ENCODE measurements at regions not wholly inside any gene's neighbourhood (a gene's known extent, or its start where the extent isn't known, plus 50 kb on each side); places are given as distances from the start of the nearest gene placed in this dataset.

GRCh38 chr11:32186118-32186517, 95.2 kb downstream of the RCN1 start:
- H3K4me3 ChIP-seq: no peak overlapping the region
- H3K4me1 ChIP-seq: peaks cover 0 to 5% of the 10 kb centered on the region in 2 donors
- no peaks in the 10 kb centered on the region for H3K9me3 ChIP-seq
- H3K27ac ChIP-seq: no peak overlapping the region
- TF ChIP-seq CTCF (IDR thresholded peaks at IDR 0.05): no peak
- H3K27me3 ChIP-seq: no peaks in the 10 kb centered on the region
- DNase-seq (ENCODE audit: low spot score): no peak
- H3K36me3 ChIP-seq: no peaks in the 10 kb centered on the region

GRCh38 chr11:32187111-32187510, 96.2 kb downstream of the RCN1 start:
- Histone ChIP-seq H3K4me1 (peaks cover 0 to 5% of the 10 kb centered on the region in 2 donors), H3K4me3 (no peak overlapping the region), H3K36me3 (no peaks in the 10 kb centered on the region), H3K9me3 (no peaks in the 10 kb centered on the region), H3K27me3 (no peaks in the 10 kb centered on the region), H3K27ac (no peak overlapping the region)
- DNase-seq (ENCODE audit: low spot score): no peak
- TF ChIP-seq CTCF (IDR thresholded peaks at IDR 0.05): no peak

GRCh38 chr11:32188785-32189184, 97.9 kb downstream of the RCN1 start:
- TF ChIP-seq CTCF (IDR thresholded peaks at IDR 0.05): no peak
- no peaks in the 10 kb centered on the region for H3K27me3 ChIP-seq

GRCh38 chr11:32196137-32196536, 105.3 kb downstream of the RCN1 start:
- TF ChIP-seq CTCF (IDR thresholded peaks at IDR 0.05): no peak
- Histone ChIP-seq H3K4me3 (no peak overlapping the region), H3K9me3 (no peaks in the 10 kb centered on the region), H3K4me1 (no peaks in the 10 kb centered on the region), H3K27ac (no peak overlapping the region), H3K36me3 (no peaks in the 10 kb centered on the region), H3K27me3 (no peaks in the 10 kb centered on the region)
- DNase-seq (ENCODE audit: low spot score): no peak

More at GRCh38 chr11:32188785-32189184, 97.9 kb downstream of the RCN1 start:
- H3K27ac ChIP-seq: no peak overlapping the region
- no peak overlapping the region for H3K4me3 ChIP-seq
- H3K36me3 ChIP-seq: no peaks in the 10 kb centered on the region
- peaks cover 0 to 5% of the 10 kb centered on the region in 2 donors for H3K4me1 ChIP-seq
- no peaks in the 10 kb centered on the region for H3K9me3 ChIP-seq
- DNase-seq (ENCODE audit: low spot score): no peak

GRCh38 chr11:32198053-32198452, 107.2 kb downstream of the RCN1 start:
- H3K9me3 ChIP-seq: no peaks in the 10 kb centered on the region
- TF ChIP-seq CTCF (IDR thresholded peaks at IDR 0.05): no peak
- H3K4me3 ChIP-seq: no peak overlapping the region
- H3K27me3 ChIP-seq: no peaks in the 10 kb centered on the region
- no peaks in the 10 kb centered on the region for H3K4me1 ChIP-seq
- DNase-seq (ENCODE audit: low spot score): no peak
- H3K36me3 ChIP-seq: no peaks in the 10 kb centered on the region
- no peak overlapping the region for H3K27ac ChIP-seq

GRCh38 chr11:32200136-32200847, 109.4 kb downstream of the RCN1 start:
- H3K4me1 ChIP-seq: no peaks in the 10 kb centered on the region
- TF ChIP-seq CTCF (IDR thresholded peaks at IDR 0.05): no peak
- H3K27ac ChIP-seq: no peak overlapping the region
- H3K27me3 ChIP-seq: no peaks in the 10 kb centered on the region
- H3K4me3 ChIP-seq: no peak overlapping the region
- H3K9me3 ChIP-seq: no peaks in the 10 kb centered on the region
- H3K36me3 ChIP-seq: no peaks in the 10 kb centered on the region
- DNase-seq (ENCODE audit: low spot score): no peak
